Stimulated activated naive B cell treated with anti-CD40 and anti-IgM and Interleukin-4, amounts not matched to agents 10 μg/mL and 1 μg/mL and 100 μg/mL, for 72 hours (primary cell): ENCODE measurements at regions not wholly inside any gene's neighbourhood (a gene's known extent, or its start where the extent isn't known, plus 50 kb on each side); places are given as distances from the start of the nearest gene placed in this dataset.

Experiments used
- ATAC-seq, 2 donors: fragments of 150-1000 bp; cut with Tn5 transposase; replicated peaks; 2 replicates each; pipeline ENCODE4 v1.10.0; 2021; ENCODE audit warnings: moderate library complexity in 1 of 2
- DNase-seq: peaks from one replicate; pipeline ENCODE4 v3.0.0; 2021
- H3K27ac Mint-ChIP-seq: one replicate; pipeline ENCODE4 v1.8.0; 2022; ENCODE audit warnings: mild to moderate bottlenecking, mixed read lengths
- H3K27me3 Mint-ChIP-seq, 2 donors: one replicate each; pipeline ENCODE4 v1.8.0; 2022; ENCODE audit warnings: mixed read lengths in 2 of 2
- H3K36me3 Mint-ChIP-seq, 2 donors: one replicate each; pipeline ENCODE4 v1.8.0; 2022; ENCODE audit warnings: mixed read lengths in 2 of 2, mild to moderate bottlenecking in 1 of 2
- H3K4me1 Mint-ChIP-seq, 2 donors: one replicate each; pipeline ENCODE4 v1.8.0; 2022; ENCODE audit warnings: mixed read lengths in 2 of 2, mild to moderate bottlenecking in 1 of 2
- H3K4me3 Mint-ChIP-seq, 2 donors: one replicate each; pipeline ENCODE4 v1.8.0; 2022; ENCODE audit warnings: mild to moderate bottlenecking in 2 of 2, mixed read lengths in 2 of 2, moderate library complexity in 1 of 2
- H3K9me3 Mint-ChIP-seq, 2 donors: one replicate each; pipeline ENCODE4 v1.8.0; 2022; ENCODE audit warnings: mixed read lengths in 2 of 2, mild to moderate bottlenecking in 1 of 2

DNA sequence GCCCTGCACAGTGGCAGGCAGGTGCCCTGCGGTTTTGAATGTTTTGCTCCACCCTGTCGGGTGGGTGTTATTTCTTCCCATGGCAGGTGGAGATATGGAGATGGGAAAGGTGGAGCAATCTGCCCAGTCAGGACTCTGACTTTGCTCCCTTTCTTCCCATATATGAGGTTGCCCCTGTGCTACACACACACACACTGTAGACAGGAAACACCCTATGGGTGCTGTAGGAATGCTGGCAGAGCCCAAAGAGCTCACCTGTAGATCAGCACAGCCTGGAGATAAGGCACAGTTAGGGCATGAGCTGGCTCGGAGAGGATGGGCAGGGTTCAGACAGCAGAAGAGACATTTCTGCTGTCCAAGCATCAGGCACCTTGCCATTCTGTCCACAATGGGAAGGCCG lies 246.0 kb upstream of the AJAP1 start:
- DNase-seq (no peak), ATAC-seq (no peak)
- no peaks in the 10 kb centered on the region for H3K4me1 Mint-ChIP-seq
- no peaks in the 10 kb centered on the region for H3K36me3 Mint-ChIP-seq
- H3K27ac Mint-ChIP-seq: no peak overlapping the region
- H3K27me3 Mint-ChIP-seq: peaks cover 0 to 6% of the 10 kb centered on the region in 2 donors
- no peak overlapping the region for H3K4me3 Mint-ChIP-seq
- no peaks in the 10 kb centered on the region for H3K9me3 Mint-ChIP-seq

DNA sequence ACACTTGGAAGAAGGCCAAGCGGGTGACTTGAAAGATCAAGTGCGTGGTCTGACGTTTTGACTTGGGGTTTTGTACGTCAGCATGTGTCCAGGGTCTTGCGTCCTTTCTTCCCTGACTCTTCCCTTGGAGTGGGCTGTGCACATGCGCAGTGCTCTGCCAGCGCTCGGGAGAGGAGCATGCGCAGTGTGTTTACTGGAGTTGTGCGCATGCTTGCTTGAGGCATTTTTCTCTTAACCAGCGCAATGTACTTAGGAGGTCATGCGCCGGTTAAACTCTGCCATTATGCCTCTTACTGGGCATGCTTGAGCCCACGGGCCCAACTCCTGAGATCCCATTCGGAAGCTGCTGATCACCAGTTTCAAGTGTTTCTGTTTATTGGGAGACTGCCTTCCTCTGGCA lies 242.5 kb upstream of the AJAP1 start:
- H3K4me3 Mint-ChIP-seq: no peak overlapping the region
- H3K27ac Mint-ChIP-seq: no peak overlapping the region

DNA sequence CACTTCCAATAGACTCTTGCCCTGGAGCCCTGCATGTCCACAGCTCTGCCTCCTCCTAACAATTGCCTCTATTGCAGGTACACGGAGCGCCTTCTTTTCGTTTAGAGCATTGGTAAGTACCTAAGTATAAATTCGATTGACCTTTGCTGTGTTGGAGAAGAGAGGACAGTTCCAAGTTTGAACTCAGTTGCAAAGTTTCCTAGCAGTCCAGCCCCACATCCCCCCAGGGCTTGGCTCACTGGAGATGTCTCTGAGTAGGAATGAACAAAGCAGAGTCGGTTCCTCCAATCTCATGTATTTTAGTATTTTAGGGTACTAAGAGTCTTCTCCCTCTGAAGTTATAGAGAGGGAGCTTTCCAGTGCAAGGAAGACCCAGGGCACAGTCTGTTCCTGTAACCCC lies 238.9 kb upstream of the AJAP1 start:
- ATAC-seq (no peak), DNase-seq (no peak)
- Mint-ChIP-seq H3K36me3 (no peaks in the 10 kb centered on the region), H3K27ac (no peak overlapping the region), H3K4me1 (no peaks in the 10 kb centered on the region), H3K27me3 (peaks cover 8 to 17% of the 10 kb centered on the region in 2 donors), H3K4me3 (no peak overlapping the region), H3K9me3 (peaks cover 8 to 15% of the 10 kb centered on the region in 2 donors)

More for the DNA sequence above, 242.5 kb upstream of the AJAP1 start:
- Mint-ChIP-seq H3K4me1 (no peaks in the 10 kb centered on the region), H3K9me3 (peaks cover 5 to 7% of the 10 kb centered on the region in 2 donors), H3K36me3 (no peaks in the 10 kb centered on the region), H3K27me3 (peaks cover 4 to 9% of the 10 kb centered on the region in 2 donors)
- no peak for DNase-seq
- no peak for ATAC-seq

DNA sequence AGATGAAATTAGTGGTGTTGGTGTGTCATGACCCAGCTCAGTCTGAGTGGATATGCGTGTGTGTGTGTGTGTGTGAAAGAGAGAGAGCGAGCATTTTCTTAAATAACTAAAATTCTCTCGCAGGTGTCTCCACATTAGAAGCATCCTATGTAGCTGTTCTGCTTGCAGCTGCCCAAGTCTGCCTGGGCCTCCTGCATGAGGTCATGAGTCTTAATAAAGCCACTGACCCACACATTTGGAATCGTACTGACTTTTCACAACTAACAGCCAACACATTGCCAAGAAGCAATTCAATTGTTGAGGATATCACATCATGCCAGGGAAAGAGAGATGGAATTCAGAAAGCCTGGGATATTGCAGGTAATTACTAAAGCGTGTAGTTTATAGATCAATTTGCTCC lies 238.2 kb upstream of the AJAP1 start:
- H3K4me1 Mint-ChIP-seq: no peaks in the 10 kb centered on the region
- H3K9me3 Mint-ChIP-seq: peaks cover 11 to 18% of the 10 kb centered on the region in 2 donors
- H3K36me3 Mint-ChIP-seq: no peaks in the 10 kb centered on the region
- no peak overlapping the region for H3K4me3 Mint-ChIP-seq
- ATAC-seq (no peak), DNase-seq (no peak)
- peaks cover 8 to 17% of the 10 kb centered on the region in 2 donors for H3K27me3 Mint-ChIP-seq
- no peak overlapping the region for H3K27ac Mint-ChIP-seq

DNA sequence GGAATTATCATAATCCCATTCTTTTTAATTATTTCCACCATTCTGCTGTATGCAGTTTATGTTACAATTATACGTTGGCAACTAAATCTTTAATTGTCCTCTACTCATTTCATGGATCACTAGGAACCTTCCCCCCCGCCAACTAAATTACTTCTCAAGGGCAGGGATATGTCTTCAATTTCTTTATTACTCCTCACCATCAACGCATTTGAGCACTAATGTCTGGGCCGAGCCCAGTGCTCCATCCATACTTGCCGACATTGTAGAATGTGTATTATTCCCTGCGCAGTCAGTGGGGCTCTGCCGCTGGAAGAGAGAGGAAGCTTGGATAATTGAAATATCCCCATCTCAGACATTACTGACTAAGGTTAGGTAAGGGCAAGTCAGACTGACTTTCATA lies 236.4 kb upstream of the AJAP1 start:
- Mint-ChIP-seq H3K27me3 (peaks cover 8 to 17% of the 10 kb centered on the region in 2 donors), H3K9me3 (peaks cover 11 to 18% of the 10 kb centered on the region in 2 donors), H3K36me3 (no peaks in the 10 kb centered on the region), H3K27ac (no peak overlapping the region), H3K4me3 (no peak overlapping the region), H3K4me1 (no peaks in the 10 kb centered on the region)
- no peak for ATAC-seq
- DNase-seq: no peak

DNA sequence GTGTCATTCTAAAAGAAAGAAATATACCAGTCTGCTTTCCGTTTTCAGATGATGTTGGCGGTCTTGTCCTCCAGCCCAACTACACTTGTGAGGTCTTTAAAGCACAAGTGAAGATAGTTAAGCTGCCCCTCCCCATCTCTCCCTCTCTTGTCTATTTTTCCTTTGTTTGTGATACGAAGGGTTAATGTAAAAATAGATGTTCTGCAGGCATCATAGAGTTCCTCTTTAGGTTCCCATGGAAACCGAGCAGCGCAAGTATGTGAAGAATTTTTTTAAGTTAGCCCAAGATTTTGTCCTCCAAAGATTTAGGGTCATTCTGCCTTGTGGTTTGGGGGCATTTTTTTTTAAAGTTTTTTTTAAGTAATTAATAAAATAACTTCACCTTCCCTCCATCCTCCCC lies 232.4 kb upstream of the AJAP1 start:
- H3K9me3 Mint-ChIP-seq: peaks cover 11 to 14% of the 10 kb centered on the region in 2 donors
- no peak for DNase-seq
- H3K36me3 Mint-ChIP-seq: no peaks in the 10 kb centered on the region
- no peak for ATAC-seq
- H3K27me3 Mint-ChIP-seq: peaks cover 8% of the 10 kb centered on the region in 2 donors
- no peak overlapping the region for H3K27ac Mint-ChIP-seq
- H3K4me3 Mint-ChIP-seq: no peak overlapping the region
- H3K4me1 Mint-ChIP-seq: no peaks in the 10 kb centered on the region

DNA sequence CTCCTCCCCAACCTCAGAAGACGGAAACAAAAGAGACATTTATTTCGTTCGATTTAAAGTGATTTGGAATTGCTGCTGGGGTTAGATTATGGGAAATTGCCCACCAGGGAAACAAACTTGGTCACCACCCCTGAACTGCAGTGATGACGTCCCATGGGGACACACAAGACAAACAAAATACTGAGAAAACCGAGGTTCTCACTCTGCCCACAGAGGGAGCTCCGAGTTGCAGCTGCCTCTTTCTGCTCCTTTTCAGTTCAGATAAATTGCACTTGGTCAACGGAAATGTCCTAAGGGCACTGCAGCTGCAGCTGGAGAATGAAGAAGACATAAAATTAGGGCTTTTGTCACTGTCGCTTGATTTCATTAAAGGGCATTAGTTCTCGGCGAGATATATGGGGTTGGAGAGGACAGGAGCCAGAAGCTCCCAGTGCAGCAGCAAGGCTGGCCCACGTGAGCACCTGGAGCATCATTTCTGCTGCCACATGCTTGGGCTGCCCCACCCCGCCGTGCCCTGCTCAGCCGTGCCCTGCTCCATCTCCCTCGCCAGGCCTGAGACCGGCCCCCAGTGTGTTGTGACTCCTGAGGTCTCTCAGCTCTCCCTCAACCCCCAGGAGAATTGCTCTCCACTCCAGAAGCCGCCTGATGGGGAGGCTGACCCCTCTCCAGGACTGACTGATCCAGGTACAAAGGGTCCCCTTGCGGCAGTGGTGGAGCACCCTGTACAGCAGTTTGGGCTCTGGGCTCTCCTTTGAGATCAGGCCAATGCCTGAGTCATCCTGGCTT lies 231.7 kb upstream of the AJAP1 start:
- no peak overlapping the region for H3K27ac Mint-ChIP-seq
- no peak for DNase-seq

DNA sequence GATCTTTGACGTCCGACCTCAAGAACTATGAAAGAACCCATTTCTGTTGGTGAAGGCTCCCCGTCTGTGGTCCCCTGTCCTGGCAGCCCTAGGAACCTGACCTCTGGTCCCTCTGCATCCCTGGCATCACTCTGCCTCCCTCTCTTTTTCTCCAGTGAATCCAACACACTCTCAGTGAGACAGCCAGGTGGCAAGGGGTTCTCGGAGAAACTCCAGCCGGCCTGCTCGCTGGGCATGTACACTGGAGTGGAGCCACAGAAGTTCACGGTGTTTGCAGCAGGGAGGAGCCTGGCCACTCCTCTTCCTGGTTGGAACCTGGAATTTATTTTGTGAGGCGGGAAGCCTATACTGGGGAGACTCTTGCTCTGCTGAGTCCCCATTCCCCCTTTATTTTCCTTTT lies 230.2 kb upstream of the AJAP1 start:
- no peak for ATAC-seq
- DNase-seq: no peak
- Mint-ChIP-seq H3K4me1 (no peaks in the 10 kb centered on the region), H3K36me3 (no peaks in the 10 kb centered on the region), H3K27ac (no peak overlapping the region), H3K9me3 (peaks cover 11 to 15% of the 10 kb centered on the region in 2 donors), H3K4me3 (no peak overlapping the region), H3K27me3 (peaks cover 0 to 2% of the 10 kb centered on the region in 2 donors)

More for the DNA sequence above, 231.7 kb upstream of the AJAP1 start:
- Mint-ChIP-seq H3K9me3 (peaks cover 11 to 15% of the 10 kb centered on the region in 2 donors), H3K4me1 (no peaks in the 10 kb centered on the region), H3K36me3 (no peaks in the 10 kb centered on the region), H3K27me3 (peaks cover 5 to 6% of the 10 kb centered on the region in 2 donors), H3K4me3 (no peak overlapping the region)
- no peak for ATAC-seq

DNA sequence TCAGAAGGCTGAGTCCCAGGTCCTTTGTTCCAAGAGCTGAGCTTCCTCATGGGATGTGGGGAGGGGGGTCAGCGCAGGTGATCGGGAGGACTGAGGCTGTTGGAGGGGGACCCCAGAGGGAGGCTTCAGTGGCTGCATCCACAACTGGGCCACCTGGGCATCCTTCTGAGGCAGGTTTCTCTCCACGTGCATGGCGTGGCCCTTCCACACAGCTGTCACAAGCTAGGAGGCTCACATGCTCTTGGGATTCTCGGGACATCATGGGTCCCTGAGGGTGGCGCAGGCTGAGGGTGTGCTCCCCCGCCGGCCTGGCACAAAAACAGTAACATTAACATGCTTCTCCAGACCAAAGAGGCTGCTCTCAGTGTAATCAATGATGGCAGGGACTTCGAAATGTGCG lies 229.6 kb upstream of the AJAP1 start:
- DNase-seq (no peak), ATAC-seq (no peak)
- H3K27ac Mint-ChIP-seq: no peak overlapping the region
- H3K9me3 Mint-ChIP-seq: peaks cover 7 to 13% of the 10 kb centered on the region in 2 donors
- H3K4me3 Mint-ChIP-seq: no peak overlapping the region
- no peaks in the 10 kb centered on the region for H3K36me3 Mint-ChIP-seq
- peaks cover 0 to 5% of the 10 kb centered on the region in 2 donors for H3K27me3 Mint-ChIP-seq
- no peaks in the 10 kb centered on the region for H3K4me1 Mint-ChIP-seq

DNA sequence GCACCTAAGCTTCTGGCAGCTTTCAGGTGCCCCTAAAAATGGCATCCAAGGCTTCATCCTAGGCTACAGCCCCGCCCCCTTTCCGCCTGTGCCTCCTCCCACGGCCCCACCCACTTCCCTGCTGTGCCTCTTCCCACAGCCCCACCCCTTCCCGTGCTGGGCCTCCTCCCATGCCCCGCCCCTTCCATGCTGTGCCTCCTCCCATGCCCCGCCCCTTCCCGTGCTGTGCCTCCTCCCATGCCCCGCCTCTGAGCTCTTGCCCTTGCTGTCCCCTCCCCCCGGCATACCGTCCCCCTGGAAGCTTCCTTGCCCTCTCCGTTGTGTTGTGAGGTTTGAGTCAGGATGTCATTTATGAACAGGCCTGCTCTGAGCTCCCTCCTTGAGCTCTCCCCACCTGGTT lies 228.5 kb upstream of the AJAP1 start:
- Mint-ChIP-seq H3K36me3 (no peaks in the 10 kb centered on the region), H3K4me3 (no peak overlapping the region), H3K4me1 (no peaks in the 10 kb centered on the region), H3K27me3 (peaks cover 0 to 5% of the 10 kb centered on the region in 2 donors), H3K27ac (no peak overlapping the region), H3K9me3 (peaks cover 0 to 9% of the 10 kb centered on the region in 2 donors)
- ATAC-seq (no peak), DNase-seq (peak; percentile 1)

DNA sequence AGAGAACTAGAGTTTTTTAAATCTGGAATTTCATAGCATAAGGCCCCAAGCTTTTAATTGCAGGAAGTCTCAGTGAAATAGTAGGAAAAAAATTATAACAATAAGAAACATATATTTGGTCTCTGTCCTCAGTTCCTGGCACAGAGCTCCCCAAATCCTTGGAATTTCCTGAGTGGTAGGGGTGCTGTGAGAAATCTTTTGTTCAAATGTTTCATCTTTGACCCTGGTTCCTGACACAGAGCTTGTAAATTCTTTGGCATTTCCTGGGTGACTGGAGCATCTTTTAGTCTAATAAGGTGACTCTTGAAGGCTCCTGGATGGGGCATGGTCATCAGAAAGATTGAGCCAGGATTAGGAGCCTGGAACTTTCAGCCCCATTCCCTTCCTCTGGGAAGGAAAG lies 225.7 kb upstream of the AJAP1 start:
- Mint-ChIP-seq H3K27me3 (peaks cover 0 to 5% of the 10 kb centered on the region in 2 donors), H3K27ac (no peak overlapping the region), H3K36me3 (no peaks in the 10 kb centered on the region), H3K4me1 (no peaks in the 10 kb centered on the region), H3K4me3 (no peak overlapping the region), H3K9me3 (peaks cover 0 to 8% of the 10 kb centered on the region in 2 donors)
- no peak for DNase-seq
- ATAC-seq: no peak

DNA sequence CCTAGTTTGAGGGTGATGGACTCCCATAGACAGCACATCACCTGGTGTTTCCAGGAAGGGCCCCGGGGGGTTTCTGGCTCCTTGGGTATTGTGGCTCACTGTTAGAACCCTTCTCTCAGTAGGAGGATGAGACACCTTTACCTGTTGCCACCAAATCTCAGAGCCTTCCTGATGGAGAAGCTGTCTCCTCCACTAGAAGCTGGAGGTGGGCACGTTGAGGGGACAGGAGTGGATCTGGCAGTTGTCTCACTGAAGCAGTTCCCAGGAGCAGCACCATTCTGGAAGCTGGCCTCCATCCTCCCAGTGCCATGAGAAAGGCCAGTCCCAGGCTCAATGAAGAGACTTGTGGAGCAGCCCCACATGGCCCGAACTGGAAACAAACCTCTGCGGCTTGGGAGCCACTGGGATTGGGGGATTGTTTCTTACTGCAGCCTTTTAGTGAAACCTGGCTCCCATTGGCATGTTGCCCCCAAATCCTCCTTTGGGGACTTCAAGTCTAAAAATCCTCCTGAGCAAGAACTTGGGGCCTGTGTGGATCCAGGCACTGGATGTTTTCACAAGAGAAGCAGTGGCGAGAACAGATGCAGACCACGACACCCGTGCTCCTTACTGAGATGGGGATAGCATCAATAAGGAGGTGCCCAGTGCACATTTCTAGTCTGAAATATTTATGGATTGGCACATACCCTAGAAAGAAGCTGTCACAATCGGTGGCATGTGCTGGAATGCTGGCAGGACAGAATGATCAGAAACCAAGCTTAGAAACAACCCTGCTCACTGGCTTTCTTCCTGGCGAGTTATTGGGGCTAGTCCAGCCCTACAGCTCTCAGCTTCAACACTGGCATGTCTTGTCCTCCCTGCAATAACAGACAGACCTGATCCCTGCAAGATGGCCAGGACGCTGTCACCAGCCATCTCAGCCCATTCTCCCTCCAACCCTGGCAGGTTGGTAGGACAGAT lies 223.7 kb upstream of the AJAP1 start:
- Mint-ChIP-seq H3K36me3 (no peaks in the 10 kb centered on the region), H3K27me3 (peaks cover 5% of the 10 kb centered on the region in 2 donors), H3K4me1 (no peaks in the 10 kb centered on the region), H3K4me3 (no peak overlapping the region), H3K27ac (no peak overlapping the region), H3K9me3 (peaks cover 8 to 9% of the 10 kb centered on the region in 2 donors)
- DNase-seq: no peak
- ATAC-seq: no peak

DNA sequence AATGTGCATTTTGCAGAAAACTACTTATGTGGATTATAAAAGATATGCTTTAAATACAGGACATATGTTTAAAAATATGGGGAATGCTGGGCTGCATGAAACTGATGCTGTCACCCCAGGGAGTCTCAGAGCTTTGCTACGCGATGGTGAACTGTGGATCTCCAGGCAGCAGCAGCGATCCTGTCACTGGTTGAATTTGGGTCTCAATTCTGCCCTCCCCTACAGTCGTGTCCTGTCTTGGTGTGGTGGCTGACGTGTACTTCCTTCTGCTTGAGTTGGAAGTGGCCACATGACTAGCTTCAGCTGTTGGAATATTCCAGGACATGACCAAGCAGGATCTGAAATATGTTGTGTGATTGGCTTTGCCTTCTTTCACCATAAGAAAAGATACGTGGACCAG lies 222.9 kb upstream of the AJAP1 start:
- Mint-ChIP-seq H3K36me3 (no peaks in the 10 kb centered on the region), H3K27me3 (peaks cover 5% of the 10 kb centered on the region in 2 donors), H3K27ac (no peak overlapping the region), H3K4me3 (no peak overlapping the region), H3K9me3 (peaks cover 5 to 10% of the 10 kb centered on the region in 2 donors), H3K4me1 (no peaks in the 10 kb centered on the region)
- ATAC-seq (no peak), DNase-seq (no peak)

DNA sequence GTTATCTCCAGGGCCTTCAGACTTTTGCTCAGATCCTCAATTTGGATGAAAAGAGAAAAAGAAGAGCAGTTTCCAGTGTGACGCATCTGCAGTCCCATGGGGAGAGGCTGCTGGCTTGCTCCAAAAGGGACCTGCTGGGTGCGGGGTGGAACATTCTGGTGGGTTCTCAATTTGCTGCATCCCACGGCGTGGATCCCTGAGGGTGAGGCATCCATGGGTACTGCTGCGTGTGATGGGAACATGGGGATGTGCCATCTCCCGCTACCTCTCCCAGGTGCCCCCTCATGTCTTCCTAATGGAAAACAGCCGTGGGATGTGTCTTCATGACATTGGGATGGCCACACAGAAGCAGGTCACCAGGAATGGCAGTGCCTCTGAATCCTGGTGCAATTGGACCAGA lies 221.3 kb upstream of the AJAP1 start:
- ATAC-seq (no peak), DNase-seq (no peak)
- Mint-ChIP-seq H3K36me3 (no peaks in the 10 kb centered on the region), H3K9me3 (peaks cover 7 to 18% of the 10 kb centered on the region in 2 donors), H3K27ac (no peak overlapping the region), H3K27me3 (peaks cover 5 to 10% of the 10 kb centered on the region in 2 donors), H3K4me1 (no peaks in the 10 kb centered on the region), H3K4me3 (no peak overlapping the region)
